ENCODE measurements at regions not wholly inside any gene's neighbourhood (a gene's known extent, or its start where the extent isn't known, plus 50 kb on each side); places are given as distances from the start of the nearest gene placed in this dataset.
A peak's percentile ranks its signal among the peaks of the same experiment; 100 is the strongest.

DNA sequence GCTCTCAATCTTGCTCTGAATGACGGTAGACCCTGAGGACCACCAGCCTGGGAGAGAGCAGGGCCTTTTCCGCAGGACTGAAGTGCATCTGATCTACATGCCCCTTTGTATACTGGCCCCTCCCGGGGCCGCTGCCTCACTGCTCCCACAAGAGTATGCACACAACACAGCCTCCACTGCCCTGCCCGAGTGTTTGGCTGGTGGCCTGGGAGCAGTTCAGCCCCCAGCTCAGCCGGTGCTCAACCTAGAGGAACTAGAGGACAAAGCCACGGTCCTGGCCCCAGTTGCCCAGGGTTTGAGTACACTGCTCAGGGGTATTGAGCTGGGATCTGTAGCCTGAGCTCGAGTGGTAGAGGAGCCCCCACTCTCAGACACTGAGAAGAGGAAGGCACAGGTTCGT lies 118.9 kb upstream of the CAB39 start:
- intact Hi-C loops (cut with DNase I): no loop called here
- TF ChIP-seq, protein P1, sequence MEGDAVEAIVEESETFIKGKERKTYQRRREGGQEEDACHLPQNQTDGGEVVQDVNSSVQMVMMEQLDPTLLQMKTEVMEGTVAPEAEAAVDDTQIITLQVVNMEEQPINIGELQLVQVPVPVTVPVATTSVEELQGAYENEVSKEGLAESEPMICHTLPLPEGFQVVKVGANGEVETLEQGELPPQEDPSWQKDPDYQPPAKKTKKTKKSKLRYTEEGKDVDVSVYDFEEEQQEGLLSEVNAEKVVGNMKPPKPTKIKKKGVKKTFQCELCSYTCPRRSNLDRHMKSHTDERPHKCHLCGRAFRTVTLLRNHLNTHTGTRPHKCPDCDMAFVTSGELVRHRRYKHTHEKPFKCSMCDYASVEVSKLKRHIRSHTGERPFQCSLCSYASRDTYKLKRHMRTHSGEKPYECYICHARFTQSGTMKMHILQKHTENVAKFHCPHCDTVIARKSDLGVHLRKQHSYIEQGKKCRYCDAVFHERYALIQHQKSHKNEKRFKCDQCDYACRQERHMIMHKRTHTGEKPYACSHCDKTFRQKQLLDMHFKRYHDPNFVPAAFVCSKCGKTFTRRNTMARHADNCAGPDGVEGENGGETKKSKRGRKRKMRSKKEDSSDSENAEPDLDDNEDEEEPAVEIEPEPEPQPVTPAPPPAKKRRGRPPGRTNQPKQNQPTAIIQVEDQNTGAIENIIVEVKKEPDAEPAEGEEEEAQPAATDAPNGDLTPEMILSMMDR (IDR thresholded peaks at IDR 0.05; ENCODE audit: borderline replicate concordance, extremely low read depth, insufficient read depth): no peak
- Histone ChIP-seq H3K27me3 (ENCODE audit: control insufficient read depth, insufficient read depth, low read length) (no peaks in the 10 kb centered on the region), H3K9ac (ENCODE audit: low read length in 3 of 3) (no peak overlapping the region), H3K9me3 (ENCODE audit: control insufficient read depth in 2 of 3, insufficient read depth in 1 of 3, low read length in 3 of 3) (no peaks in the 10 kb centered on the region), H3K4me3 (ENCODE audit: low read length in 3 of 3) (no peak overlapping the region), H3K4me1 (ENCODE audit: control insufficient read depth in 2 of 3, insufficient read depth in 2 of 3, low read depth in 1 of 3, low read length in 3 of 3) (no peaks in the 10 kb centered on the region), H3K36me3 (ENCODE audit: control insufficient read depth in 2 of 3, insufficient read depth in 3 of 3, low read length in 3 of 3) (no peaks in the 10 kb centered on the region), H3K27ac (ENCODE audit: low read depth in 2 of 2, low read length in 2 of 2) (no peak overlapping the region)
- FAIRE-seq: no peak
- DNase-seq: no peak

DNA sequence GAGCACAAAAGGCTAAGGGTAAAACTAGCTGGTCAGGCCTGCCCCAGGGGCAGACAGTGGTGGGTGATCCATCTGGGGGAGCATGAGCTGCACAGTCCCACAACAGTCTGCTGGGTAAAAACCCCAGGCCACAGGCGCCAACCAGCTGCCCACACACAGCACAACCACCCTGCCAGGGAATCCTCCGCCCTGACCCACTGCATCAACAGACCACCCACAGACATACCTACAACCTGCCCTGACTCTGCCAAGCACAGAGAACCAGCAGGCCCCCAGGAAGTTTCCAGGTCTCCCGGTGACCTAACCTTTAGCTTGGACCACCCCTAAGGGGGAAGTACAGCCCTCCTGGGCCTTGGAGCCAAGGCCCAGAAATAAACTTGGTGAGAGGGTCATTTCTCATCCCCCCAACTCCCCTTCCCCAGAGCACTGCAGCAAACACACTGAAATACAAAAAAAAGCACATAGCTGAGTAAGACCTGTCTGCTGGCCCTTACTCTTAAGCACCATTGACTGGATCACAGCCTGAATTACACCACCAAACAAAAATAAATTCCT lies 118.3 kb upstream of the CAB39 start:
- DNase-seq (no peak), FAIRE-seq (no peak)
- Histone ChIP-seq H3K9me3 (ENCODE audit: control insufficient read depth in 2 of 3, insufficient read depth in 1 of 3, low read length in 3 of 3) (no peaks in the 10 kb centered on the region), H3K27ac (ENCODE audit: low read depth in 2 of 2, low read length in 2 of 2) (no peak overlapping the region), H3K36me3 (ENCODE audit: control insufficient read depth in 2 of 3, insufficient read depth in 3 of 3, low read length in 3 of 3) (no peaks in the 10 kb centered on the region), H3K9ac (ENCODE audit: low read length in 3 of 3) (no peak overlapping the region), H3K27me3 (ENCODE audit: control insufficient read depth, insufficient read depth, low read length) (no peaks in the 10 kb centered on the region), H3K4me1 (ENCODE audit: control insufficient read depth in 2 of 3, insufficient read depth in 2 of 3, low read depth in 1 of 3, low read length in 3 of 3) (no peaks in the 10 kb centered on the region), H3K4me3 (ENCODE audit: low read length in 3 of 3) (no peak overlapping the region)
- TF ChIP-seq, protein P1 (IDR thresholded peaks at IDR 0.05; ENCODE audit: borderline replicate concordance, extremely low read depth, insufficient read depth): no peak
- intact Hi-C loops (cut with DNase I): no loop called here

DNA sequence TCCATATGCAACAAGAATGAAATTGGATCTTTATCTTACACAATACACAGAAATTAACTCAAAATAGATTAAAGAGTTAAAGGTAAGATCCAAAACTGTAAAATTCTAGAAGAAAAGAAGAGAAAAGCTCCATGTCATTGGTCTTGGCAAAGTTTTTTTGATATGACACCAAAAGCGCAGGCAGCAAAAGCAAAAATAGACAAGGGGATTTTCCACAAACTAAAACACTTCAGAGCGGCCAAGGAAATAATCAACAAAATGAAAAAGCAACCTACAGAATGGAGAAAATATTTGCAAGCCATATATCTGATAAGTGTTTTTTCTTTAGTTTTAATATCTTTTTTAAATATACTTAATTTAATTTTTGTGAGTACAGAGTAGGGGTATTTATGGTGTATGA lies 112.8 kb upstream of the CAB39 start:
- FAIRE-seq (peak; percentile 19), DNase-seq (no peak)
- H3K9ac ChIP-seq (ENCODE audit: low read length in 3 of 3): no peak overlapping the region
- no peak overlapping the region for H3K27ac ChIP-seq (ENCODE audit: low read depth in 2 of 2, low read length in 2 of 2)
- H3K36me3 ChIP-seq (ENCODE audit: control insufficient read depth in 2 of 3, insufficient read depth in 3 of 3, low read length in 3 of 3): no peaks in the 10 kb centered on the region
- TF ChIP-seq, protein P1 (IDR thresholded peaks at IDR 0.05; ENCODE audit: borderline replicate concordance, extremely low read depth, insufficient read depth): no peak
- H3K9me3 ChIP-seq (ENCODE audit: control insufficient read depth in 2 of 3, insufficient read depth in 1 of 3, low read length in 3 of 3): no peaks in the 10 kb centered on the region
- intact Hi-C loops (cut with DNase I): no loop called here
- H3K4me1 ChIP-seq (ENCODE audit: control insufficient read depth in 2 of 3, insufficient read depth in 2 of 3, low read depth in 1 of 3, low read length in 3 of 3): no peaks in the 10 kb centered on the region
- H3K27me3 ChIP-seq (ENCODE audit: control insufficient read depth, insufficient read depth, low read length): no peaks in the 10 kb centered on the region
- no peak overlapping the region for H3K4me3 ChIP-seq (ENCODE audit: low read length in 3 of 3)

DNA sequence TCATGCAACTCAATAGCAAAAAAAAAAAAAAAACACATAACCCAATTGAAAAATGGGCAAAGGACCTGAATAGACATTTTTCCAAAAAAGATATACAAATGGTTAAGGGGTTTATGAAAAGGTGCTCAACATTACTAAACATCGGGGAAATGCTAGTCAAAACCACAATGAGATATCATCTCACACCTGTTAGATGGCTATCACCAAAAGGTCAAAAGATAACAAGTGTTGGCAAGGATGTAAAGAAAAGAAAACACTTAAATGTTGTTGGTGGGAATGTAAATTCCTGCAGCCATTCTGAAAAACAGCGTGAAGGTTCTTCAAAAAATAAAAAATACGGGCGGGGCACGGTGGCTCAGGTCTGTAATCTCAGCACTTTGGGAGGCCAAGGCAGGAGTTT lies 112.4 kb upstream of the CAB39 start:
- TF ChIP-seq, protein P1 (IDR thresholded peaks at IDR 0.05; ENCODE audit: borderline replicate concordance, extremely low read depth, insufficient read depth): no peak
- Histone ChIP-seq H3K4me3 (ENCODE audit: low read length in 3 of 3) (no peak overlapping the region), H3K36me3 (ENCODE audit: control insufficient read depth in 2 of 3, insufficient read depth in 3 of 3, low read length in 3 of 3) (no peaks in the 10 kb centered on the region), H3K27me3 (ENCODE audit: control insufficient read depth, insufficient read depth, low read length) (no peaks in the 10 kb centered on the region), H3K4me1 (ENCODE audit: control insufficient read depth in 2 of 3, insufficient read depth in 2 of 3, low read depth in 1 of 3, low read length in 3 of 3) (no peaks in the 10 kb centered on the region), H3K27ac (ENCODE audit: low read depth in 2 of 2, low read length in 2 of 2) (no peak overlapping the region), H3K9me3 (ENCODE audit: control insufficient read depth in 2 of 3, insufficient read depth in 1 of 3, low read length in 3 of 3) (no peaks in the 10 kb centered on the region), H3K9ac (ENCODE audit: low read length in 3 of 3) (no peak overlapping the region)
- no peak for DNase-seq
- intact Hi-C loops (cut with DNase I): no loop called here
- FAIRE-seq: no peak
